ENCODE measurements at regions not wholly inside any gene's neighbourhood (a gene's known extent, or its start where the extent isn't known, plus 50 kb on each side); places are given as distances from the start of the nearest gene placed in this dataset.

DNA sequence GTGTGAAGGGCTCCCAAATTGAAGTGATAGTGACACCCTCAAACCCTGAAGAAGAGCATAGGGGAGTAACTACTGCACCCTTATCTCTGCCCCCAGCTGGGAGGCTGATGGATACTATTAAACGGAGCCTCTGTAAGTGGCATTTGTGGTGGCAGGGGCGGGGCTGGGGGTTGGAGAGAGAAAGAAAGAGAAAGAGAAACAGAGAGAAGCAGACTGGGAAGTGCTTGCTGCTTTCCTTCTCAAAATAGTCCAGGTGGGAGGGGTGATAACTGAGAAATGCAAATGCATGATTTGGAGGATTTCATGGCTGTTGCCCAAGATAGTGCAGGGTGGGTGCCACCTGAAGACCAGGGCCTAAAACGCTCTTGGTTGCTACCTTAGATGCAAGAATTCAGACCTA, 253.5 kb upstream of the GATB start:
- peak; percentile 73 for DNase-seq

DNA sequence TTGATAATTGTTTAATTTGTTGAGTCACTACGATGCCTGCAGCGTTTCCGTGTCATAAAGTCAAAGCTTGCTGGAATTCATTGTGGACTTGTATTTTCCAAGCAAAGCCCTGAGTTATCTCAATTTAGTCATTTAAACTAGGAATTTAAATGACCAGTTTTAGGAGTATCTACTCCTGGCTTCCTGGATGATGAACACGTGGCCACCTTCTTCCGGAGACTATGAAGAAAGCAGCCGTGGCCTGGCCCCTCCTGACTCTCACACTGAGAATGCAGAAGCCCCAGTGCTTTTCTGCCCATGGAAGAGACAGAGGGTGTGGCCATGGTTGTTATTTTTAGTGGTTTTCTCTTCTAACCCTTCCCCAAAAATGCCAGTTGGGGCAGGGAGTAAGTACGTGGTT, 250.7 kb upstream of the GATB start:
- DNase-seq: no peak

DNA sequence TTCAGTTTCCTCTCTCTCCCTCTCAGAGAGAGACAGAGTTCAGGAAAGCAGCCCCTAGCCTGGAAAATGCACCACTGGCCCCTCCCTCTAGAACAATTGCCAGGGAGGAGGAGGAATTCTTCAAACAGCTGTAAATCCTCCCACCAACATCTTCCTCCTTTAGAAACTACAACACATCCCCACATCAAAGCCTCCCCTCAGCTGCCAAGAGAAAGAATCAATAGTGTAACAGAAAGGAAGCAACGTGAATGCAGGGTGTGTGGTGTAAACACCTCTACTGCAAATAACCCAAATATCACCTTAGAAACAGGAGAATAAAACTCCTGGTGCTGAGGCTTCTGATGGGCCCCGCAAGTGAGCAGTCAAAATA, 249.9 kb upstream of the GATB start:
- DNase-seq: no peak

DNA sequence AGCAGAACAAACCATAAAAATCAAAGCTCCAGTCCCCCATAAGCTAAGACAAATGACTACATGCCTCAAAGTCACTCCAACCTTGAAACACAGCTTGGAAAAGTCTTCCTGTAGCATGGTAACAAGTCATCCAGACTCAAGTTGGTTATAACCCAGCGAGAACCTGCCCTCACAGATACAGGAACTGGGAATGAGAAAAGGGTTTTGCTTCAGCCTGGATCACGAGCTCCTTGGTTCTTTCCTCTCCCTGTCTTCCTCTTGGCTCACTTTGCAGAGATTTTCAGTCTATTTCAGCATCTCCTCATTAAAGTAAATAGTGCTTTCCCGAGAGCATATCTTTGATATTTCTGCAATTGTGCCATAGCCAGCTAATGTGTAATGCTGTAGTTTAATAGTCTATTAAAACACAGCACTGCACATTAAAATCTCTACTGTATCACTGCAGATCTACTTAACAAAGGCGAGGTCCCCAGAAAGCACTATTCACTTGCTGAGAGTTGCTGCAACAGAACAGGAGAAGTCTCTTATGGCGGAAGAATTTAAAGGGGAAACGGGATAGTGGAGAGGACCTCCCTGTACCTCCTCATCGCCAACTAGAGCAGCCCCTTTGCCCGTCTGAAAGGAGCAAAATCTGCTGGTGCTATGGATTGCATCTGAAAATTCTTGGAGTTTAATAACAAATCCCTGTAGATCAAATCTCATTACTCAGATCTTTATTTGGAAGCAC, 249.3 kb upstream of the GATB start:
- DNase-seq: no peak

DNA sequence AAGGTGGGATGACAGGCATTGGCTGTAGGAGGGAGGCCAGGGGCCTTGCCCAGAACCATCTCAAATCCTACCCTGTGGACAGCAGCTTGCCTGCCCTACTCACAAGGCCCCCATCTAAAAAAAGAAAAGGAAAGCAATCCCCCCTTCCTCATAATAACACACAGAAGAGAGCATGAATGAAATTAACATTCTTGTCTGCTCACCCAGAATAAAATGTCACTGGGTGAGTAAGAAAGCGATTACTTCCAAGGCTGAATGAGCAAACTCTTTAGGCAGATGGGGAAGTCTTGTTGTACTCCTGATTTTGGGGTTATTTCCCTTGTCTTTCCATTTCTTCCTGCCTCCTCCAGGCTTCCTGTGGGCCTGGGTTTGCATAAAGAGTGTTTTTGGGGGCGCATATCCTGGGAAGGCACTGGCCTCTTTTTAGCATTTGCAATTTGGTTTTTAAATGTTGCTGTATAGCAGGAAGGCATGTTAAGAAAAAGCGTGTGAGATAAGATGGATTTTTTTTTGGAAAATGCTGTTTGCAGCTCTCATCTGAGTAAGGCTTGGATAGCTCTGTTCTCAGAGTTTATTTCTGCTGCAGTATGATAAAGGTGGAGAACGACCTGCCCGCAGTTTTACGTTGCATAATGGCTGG, 248.3 kb upstream of the GATB start:
- no peak for DNase-seq

DNA sequence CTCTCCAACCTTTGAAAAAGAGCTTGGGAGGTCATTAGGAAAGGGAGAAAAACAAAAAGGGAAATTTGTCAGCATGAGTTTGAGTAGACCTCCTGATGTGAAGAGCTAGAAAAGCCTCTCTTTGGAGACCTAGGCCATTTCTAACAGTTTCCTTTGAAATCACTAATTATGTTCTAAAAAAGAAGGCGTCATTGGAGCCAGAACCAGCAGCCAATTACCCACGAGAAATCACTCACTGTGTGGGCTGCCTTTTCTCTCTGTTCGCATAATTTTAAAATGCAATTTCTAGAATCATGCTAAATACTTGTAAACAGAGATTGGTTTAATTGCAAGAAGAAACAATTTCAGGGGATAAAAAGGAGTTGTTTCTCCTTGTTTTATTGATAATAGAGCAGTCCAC, 246.3 kb upstream of the GATB start:
- DNase-seq: no peak

DNA sequence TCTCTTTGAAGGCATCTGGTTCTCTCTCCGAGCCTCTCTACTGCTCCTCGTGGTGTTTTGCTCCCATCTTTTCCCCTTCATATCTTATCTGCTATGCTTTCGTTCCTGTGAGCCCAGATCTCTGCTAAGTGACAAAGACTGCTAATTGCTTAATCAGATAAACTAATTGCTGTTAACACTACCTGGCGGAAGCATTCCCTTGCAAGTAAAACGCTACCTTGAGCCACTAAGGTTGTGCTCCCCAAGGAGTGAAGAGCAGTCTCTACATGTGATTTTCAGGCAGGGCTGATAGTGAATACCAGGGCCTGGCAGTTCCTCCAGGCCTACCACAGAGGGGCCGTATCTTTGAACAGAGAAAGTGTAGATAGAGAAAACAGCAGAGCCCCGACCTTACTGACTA, 244.0 kb upstream of the GATB start:
- DNase-seq: no peak

DNA sequence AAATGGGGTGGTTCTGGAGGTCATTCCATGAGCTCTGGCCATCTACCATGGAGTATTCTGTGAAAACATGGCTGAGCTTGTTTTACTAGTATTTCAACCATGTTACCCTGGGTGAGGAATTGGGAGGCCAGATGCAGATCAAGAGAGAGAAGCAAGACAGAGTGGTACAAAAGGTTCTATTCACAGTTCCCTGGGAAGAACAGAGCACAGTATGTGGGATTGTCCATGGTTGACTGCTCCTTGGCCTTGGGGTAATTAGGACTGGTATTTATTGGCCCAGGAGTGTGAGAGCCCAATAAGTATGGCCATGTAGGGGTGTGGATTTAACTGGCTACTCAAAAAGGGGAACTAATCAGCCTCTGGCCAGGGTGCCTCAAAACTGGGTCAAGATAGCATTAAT, 239.7 kb upstream of the GATB start:
- DNase-seq: no peak

DNA sequence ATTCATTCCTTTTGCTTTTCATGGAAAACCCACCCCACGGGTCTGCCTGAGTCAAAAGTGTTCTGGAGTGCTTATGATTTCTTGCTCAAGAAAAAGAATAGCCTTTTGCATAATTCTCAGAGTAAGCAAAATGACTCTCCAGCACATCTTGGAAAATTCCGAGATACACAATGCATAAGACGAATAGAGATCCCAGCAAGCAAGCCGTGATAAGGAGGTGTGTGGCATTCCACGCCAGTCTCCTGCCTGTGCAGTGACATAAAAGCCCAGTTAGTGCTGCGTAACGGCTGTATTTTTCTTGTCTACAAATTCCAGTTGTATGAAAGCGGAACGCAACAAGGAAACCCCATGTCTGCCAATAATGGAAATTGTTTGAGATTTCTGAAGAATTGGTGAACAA, 237.9 kb upstream of the GATB start:
- no peak for DNase-seq

DNA sequence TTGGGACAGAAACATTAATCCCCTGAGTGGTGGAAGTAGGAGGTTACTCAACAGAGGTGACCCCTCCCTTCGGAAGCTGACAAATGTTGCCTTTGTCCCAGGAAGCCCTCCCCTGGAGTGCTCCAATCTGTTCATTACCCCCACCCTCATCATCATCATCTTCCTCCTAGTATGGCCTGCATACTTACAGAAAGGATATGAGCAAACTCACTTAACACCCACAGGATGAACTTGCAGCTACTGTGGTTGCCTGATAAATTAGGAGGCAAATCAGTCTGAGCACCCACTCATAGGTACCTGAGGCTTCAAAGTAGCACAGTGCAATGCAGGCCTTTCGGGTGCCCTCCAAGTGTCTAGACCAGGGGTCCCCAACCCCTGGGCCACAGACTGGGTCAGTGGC, 236.7 kb upstream of the GATB start:
- DNase-seq: no peak

DNA sequence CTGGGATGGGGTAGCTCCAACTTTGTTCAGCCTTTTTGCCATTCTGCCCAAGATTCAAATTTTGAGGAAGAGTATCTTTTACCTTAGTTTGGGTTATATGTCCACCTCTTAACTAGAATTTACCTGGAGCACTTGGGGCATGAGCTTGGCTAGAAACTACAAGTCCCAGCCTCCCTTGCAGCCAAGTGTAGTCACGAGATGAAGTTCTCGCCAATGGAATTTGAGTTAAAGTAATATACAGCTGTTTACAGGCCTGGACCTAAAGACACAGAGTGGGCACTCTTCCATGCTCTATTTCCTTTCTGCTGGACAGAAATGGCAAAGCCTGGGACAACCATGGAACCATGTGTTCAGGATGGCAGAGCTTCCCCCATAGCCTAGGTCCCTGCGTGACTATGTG, 233.6 kb upstream of the GATB start:
- DNase-seq: no peak

DNA sequence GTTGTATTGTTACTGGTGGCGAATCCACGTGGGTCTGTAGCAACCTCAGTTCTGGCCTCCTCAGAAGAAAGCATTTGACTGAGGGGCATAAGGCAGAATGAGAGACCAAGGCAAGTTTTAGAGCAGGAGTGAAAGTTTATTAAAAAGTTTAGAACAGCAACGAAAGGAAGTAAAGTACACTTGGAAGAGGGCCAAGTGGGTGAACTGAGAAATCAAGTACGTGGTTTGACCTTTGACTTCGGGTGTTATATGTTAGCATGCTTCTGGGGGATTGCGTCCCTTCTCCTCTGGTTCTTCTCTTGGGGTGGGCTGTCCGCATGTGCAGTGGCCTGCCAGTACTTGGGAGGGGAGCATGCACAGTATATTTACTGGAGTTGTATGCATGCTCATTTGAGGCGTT, 232.7 kb upstream of the GATB start:
- no peak for DNase-seq

DNA sequence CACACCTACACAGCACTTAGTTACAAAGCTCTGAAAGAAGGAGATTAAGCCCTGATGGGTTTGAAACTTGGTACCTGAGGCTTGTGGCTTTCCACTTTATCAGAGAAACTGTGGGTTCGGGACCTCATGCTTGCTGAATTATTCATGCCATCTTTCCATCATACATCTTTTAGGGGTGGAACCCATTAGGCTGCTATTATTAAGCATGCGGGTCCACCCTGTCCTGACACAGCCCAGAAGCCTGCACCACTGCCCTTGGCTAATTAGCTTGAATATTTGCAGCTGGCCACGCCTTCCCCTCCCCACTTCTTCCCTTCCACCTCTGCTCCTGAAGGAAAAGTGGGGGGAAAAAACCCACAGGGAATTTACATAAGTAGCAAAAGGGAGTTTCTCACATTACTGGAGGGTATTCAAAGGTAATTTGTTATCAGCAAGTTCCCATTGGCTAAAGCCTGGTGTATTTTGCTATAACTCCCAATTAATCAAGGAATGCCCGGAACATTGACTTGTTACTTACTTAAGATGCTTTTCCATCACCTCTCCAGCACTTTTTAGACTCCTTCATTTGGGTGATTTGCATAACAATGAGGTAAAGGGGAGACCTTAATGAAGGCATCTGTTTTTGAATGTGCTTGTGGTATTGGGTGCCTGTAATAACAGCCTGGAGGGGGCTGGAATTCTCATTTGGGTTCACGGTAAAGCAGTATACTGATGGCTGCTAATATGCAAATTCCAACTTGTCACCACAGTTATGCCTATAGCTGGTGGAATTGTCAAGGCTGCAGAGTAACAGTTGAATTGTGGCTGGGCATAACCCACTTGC, 231.7 kb upstream of the GATB start:
- no peak for DNase-seq

DNA sequence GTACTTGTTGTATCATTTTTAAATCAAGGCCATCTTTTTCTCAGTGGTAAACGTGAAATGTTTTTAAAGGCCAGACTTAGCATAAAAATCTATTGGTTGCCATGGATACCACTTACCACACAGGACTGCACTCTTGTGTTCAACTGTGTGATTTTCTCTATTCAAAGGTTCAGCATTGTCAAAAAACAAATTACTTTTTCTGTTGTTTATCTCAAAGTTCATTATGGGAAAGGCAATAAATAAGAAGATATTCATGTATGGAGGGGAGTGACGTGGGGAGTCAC, 231.0 kb upstream of the GATB start:
- no peak for DNase-seq

DNA sequence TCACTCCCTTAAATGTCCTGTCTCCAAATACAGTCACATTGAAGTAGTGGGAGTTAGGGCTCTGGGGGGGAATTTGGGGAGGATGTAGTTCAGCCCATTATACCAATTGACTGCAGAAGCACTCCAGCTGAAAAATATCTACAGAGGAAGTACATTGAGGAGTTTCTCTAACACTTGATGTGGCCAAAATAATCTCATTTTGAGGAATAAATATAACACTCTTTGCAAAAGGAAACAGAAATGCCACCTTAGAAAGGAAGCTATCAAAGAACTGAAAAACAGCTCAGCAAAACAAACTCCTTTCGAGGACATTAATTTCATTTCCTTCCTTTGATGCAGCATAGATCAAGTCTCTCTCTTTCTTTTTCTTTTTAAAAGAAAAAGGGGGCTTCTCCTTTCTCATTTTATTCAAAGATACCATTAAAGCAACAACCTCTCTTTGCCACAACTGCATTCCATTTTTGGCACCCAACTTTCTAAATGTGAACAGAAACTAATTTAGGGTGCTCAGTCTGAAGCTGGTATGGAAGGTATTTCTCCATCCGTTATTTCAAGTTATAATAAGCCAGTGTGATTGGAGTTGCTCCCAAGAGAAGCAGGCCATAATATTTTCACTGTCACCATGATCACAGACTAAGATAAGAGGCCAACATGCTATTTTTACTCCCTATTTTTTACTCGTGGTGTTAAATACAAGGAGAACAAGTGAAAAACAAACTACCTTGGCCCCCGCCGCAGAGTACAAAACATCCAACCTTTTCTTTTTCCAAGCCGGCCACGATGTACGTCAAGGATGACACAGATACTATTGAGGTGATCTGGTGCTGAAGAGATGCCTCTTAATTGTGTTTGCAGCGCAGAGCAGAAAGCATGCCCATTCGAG, 230.4 kb upstream of the GATB start:
- no peak for DNase-seq

DNA sequence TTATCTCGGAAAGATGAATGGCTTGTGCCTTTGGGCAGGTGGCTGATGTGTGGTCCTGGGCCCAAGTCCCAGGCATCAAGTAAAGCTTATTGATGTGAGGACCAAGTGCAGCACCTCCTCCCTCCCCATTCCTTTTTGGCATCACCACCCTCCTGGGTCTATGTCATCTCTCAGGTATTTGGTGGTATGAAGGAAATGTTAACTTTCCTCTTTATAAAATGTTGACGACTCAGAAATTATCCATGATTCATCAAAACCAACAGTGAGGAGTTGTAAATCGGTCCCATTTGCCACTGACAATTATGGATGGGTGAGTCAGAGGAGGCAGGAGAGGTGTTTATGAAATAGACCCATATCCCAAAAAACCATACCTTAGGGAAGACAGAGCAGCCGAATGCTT, 229.4 kb upstream of the GATB start:
- no peak for DNase-seq

DNA sequence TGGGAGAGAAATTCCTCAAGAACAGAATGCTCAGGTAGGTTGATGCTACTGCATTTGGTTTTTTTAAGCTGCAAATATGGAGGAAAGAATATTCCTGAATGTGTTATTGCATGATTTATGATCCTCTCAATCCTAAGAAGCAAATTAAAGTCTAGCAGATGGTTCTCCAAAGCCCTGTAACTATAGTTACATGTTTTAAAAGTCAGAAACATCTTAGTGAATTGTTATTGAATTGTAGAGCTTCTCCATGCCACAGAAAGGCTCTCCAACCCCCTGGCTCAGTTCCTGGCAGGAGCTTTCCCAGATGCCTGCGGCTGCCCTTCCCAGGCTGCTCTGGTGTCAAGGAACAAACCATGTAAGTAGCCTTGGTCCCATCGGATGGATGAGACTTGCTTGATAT, 227.8 kb upstream of the GATB start:
- DNase-seq: no peak

DNA sequence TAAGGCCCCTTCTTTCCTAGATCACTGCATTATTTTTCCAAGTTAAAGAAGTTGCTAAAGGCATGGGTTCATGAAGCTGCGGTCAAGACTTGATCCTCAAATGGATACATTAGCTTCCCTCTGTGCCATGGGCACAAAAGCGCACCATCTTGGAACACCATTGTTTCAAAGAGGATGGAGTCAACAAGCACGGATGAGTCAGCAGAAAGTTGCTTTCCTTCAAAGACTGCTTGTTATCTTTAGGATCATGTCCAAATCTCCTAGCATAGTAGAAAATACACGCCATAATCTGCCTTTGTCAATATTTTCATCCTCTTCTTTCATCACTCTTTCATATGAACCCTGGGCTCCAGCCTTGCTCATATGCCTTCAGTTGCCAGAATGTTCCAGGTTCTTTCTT, 226.8 kb upstream of the GATB start:
- DNase-seq: no peak

DNA sequence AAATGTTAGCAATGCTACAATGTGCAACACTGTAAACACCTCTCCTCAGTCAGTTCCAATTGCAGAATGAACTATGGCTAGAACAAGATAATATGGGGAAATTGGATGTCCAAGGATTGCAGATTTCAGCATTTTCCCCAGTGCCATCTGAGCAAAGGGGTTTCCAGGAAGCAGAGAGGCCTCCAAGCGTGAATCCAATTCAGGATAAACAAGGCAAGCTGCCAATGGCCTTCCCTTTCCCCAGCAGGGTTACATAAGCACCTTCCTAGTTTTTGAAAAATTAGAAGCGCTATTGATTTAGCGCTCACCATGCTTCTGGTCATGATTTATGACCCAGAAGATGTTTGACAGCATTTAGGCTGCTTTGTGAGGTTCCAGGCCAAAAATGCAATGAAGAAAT, 223.0 kb upstream of the GATB start:
- DNase-seq: no peak

DNA sequence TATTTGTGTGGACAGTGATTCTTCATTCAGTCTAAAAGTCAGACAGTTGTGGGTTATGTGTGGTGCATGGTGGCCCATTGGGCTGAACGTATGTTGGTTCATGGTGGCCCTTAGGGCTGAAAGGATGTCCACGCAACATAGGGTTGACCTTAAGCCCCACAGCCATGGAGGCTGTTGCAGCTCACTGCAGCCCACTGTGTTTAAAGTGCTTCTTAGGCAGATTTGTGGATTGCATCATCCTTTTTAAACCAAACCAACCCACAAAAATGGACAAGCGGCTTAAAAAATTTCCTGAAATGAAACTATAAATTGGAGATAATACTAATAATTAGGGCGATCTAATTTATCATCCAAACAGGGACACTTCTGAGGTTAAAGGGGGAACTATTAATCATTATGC, 219.0 kb upstream of the GATB start:
- no peak for DNase-seq

DNA sequence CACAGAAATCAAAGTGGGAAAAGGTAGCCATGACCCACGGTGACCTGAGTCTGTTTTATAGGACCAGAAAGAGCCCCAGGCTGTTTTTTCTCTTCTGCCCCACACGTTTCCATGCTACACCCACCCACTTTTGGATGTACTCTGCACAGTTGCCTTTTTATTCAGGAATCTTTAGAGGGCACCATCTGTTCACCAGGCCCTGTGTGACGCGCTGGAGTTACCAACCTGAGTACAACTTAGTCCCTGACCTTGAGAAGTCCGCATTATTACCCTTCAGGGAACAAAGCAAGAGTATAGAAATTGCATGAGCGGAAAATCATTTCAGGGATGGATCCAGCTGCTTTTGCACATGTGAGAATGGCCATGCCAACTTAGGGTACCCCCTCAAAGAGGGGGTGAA, 207.8 kb upstream of the GATB start:
- DNase-seq: no peak

DNA sequence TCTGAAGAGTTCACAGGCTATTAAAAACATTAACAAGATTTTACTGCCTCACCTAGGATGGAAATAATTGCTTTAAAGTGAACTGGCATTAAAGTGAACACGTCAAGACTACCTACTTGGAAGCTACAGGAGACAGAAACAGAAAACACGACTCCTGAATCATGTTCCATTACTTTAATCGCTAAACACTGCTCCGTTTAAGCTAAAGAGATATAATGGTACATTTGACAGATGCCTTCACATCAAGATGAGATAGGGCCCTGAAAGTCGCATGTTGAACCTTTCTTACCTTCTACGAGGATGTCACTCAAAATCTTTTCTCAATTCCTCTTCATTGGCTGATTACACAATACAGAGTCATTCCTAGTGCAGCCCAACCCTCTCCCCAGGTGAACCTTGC, 206.3 kb upstream of the GATB start:
- DNase-seq: no peak

DNA sequence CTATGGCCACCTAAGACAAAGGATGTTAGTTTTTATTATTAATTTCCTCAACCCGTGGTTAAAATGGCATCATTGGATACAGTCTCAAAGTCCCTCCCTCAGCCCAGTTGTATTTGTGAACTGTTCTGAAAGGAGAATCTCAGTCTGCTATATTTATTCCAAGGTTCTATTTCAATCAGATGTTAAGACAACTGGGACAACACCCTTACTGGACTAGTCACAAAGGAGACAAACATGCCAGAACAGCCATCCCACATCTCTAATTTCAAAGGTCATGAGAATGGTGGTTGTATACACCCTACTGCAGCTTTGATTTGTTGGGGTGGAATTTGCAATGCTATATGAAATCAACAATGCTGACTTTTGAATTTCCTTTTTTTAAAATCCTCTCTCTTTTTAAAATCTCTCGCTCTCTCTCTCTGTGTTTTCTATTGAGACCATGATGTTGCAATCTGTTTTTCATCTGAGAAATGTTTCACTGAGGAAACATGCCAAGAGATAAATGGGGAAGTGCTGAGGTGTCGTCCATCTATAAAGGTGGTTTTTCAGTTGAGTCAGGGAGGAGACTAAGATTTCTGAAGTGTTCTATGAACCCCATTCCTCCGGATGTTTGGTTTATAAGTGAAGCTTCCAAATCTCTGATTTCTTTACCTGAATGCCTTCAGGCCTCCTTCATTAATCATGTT, 201.5 kb upstream of the GATB start:
- no peak for DNase-seq
